HFF-Myc (cell line): ENCODE measurements at regions not wholly inside any gene's neighbourhood (a gene's known extent, or its start where the extent isn't known, plus 50 kb on each side); places are given as distances from the start of the nearest gene placed in this dataset.

Source experiments
- DNase-seq: peaks from one replicate; pipeline ENCODE4 v3.0.0-alpha.2; 2011; ENCODE audit warnings: low read depth; ENCODE audit errors: extremely low read depth
- H3K4me3 ChIP-seq: replicated peaks from 2 replicates; pipeline ENCODE4 v1.5.1; 2011; ENCODE audit warnings: low read depth, mild to moderate bottlenecking, control low read depth, low read length
- TF ChIP-seq, protein P1 (sequence below): IDR thresholded peaks from 2 replicates; pipeline ENCODE4 v1.5.1; 2012; ENCODE audit warnings: mild to moderate bottlenecking, low read depth, low read length, control low read depth; ENCODE audit errors: missing control alignments

DNA sequence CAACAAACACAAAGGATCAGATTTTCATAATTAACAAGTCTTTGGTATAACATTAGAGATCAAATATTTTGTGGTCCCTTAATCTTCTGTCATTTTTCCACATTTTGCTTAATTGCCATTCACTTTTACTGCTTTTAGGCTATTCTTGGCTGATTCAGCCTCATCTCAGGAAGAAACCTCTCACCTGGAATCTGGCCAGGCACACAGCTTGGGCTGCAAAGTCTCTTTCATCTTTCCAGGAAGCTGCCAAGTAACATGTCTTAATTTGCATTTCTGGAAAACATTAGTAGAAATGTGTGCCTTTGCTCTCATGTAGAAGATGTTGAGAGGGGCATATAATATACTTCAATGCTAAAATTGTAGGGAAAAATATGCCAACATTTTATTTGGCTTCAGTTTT lies 174.2 kb upstream of the STEAP4 start:
- TF ChIP-seq, protein P1, sequence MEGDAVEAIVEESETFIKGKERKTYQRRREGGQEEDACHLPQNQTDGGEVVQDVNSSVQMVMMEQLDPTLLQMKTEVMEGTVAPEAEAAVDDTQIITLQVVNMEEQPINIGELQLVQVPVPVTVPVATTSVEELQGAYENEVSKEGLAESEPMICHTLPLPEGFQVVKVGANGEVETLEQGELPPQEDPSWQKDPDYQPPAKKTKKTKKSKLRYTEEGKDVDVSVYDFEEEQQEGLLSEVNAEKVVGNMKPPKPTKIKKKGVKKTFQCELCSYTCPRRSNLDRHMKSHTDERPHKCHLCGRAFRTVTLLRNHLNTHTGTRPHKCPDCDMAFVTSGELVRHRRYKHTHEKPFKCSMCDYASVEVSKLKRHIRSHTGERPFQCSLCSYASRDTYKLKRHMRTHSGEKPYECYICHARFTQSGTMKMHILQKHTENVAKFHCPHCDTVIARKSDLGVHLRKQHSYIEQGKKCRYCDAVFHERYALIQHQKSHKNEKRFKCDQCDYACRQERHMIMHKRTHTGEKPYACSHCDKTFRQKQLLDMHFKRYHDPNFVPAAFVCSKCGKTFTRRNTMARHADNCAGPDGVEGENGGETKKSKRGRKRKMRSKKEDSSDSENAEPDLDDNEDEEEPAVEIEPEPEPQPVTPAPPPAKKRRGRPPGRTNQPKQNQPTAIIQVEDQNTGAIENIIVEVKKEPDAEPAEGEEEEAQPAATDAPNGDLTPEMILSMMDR: no peak
- H3K4me3 ChIP-seq: no peak overlapping the region
- no peak for DNase-seq

DNA sequence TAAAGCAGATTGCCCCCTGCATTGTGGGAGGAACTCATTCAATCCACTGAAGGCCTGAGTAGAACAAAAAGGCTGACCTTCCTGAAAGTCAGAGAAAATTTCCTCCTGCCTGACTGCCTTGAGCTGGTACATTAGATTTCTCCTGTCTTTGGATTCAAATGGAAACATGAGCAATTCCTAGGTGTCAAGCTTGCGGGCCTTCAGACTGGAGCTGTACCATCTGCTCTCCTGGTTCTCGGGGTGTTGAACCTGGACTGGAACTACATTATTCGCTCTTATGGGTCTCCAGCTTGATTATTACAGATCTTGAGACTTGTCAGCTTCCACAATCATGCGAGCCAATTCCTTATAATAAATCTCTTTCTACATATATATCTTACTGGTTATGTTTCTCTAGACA lies 173.6 kb upstream of the STEAP4 start:
- H3K4me3 ChIP-seq: no peak overlapping the region
- TF ChIP-seq, protein P1: no peak
- no peak for DNase-seq

DNA sequence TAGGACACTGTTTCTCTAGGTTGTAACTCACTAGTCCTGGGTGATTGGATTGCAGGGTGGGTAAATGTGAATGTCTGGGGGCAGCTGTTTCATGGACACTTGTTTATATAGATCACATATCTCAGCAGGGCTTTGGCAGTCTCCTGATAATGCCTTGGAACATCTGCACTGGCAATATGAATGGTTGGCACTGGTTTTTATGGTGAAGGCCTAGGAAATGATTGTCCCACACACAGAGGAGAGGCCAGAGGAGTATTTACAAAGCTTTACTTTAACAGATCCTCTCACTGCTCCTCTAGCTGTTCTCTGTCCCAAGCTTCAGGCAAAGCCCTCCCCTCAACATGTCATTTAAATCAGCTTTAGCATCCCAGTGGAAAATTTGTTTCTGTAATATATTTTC lies 171.3 kb upstream of the STEAP4 start:
- DNase-seq: no peak
- no peak overlapping the region for H3K4me3 ChIP-seq
- TF ChIP-seq, protein P1: no peak

DNA sequence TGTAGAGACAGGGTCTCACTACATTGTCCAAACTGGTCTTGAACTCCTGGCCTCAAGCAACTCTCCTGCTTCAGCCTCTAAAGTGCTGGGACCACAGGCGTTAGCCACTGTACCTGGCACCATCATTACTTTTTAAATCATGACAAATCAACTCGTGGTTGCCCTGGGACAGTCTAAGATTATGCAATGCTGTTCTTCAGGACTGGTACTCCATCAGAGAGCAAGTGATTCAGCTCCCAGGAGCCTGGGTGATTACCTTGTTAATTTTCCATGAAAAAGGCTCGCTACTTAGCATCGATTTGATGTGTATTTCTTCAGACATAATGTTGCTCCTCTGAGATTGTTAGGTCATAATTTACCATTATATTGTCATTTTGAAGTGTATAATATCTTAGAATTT lies 158.9 kb upstream of the STEAP4 start:
- no peak overlapping the region for H3K4me3 ChIP-seq
- no peak for DNase-seq
- TF ChIP-seq, protein P1: no peak

DNA sequence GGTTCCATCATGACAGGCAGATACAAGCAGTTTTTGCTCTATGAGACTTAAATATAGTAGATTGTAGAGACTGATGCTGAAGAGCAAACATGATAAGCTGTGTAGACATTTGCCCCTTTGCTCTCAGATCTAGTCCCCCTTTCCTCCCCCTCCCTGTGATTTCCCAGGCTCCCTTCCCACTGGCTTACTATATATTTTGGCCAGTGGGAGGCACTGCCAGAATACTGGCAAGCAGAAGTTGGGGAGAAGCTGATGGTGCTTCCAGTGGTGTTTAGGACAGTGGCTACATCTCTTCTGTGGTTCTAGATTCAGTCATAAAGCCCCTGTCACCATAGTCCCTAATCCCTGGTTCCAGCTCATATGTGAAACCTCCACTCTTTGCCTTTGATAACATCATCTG lies 156.1 kb upstream of the STEAP4 start:
- no peak overlapping the region for H3K4me3 ChIP-seq
- no peak for DNase-seq
- TF ChIP-seq, protein P1: no peak

DNA sequence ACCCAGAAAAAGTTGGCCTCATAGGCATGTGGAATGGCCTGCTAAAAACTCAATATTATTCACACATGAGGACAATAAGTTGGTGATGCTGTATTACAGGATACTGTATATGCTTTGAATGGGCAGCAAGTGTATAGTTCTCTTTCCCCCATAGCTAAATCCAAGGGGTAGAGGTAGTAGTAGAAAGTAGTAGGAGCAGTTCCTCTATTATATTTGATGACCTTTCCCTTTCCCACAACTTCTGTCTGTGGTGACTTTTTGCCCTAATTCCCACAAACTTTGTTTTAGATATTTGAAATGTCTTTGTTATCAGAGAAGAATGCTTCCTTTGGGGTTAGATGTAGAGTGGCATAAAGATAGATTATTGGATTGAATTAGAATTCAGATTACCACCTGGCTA lies 154.0 kb upstream of the STEAP4 start:
- TF ChIP-seq, protein P1: no peak
- H3K4me3 ChIP-seq: no peak overlapping the region
- no peak for DNase-seq

DNA sequence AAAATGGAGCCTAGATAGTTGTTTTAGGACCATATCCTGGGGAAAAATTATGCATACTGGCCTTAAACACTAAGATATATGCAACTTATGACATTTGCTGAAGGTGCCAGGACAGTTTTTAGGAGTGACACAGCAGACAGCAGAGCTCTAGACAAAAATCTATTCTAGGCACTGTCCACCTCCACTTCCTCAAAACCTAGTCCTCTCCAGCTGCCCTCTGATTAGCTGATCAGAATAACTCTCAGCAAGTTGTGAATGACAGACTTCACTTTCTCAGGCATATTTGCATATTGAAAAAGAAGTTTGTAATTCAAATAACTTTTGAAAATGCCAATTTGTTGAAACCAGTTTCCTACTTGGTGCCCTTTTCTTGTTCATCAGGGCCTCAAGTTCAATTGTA lies 152.3 kb upstream of the STEAP4 start:
- TF ChIP-seq, protein P1: no peak
- H3K4me3 ChIP-seq: no peak overlapping the region
- DNase-seq: no peak
